ENCODE measurements at regions not wholly inside any gene's neighbourhood (a gene's known extent, or its start where the extent isn't known, plus 50 kb on each side); places are given as distances from the start of the nearest gene placed in this dataset.
"Not testable (repeated sequence)": the region's sequence is repeated elsewhere in the genome, so short reads cannot be mapped to it uniquely, and the experiment has no call there.

- Histone ChIP-seq H3K9ac (ENCODE audit: low read length) (no peak overlapping the region), H3K36me3 (ENCODE audit: insufficient read depth, low read length) (no peaks in the 10 kb centered on the region), H2AFZ (ENCODE audit: low read depth, low read length) (no peak overlapping the region), H3K27ac (ENCODE audit: low read length) (no peak overlapping the region), H3K4me3 (ENCODE audit: low read length) (no peak overlapping the region), H3K79me2 (replicated peaks; ENCODE audit: insufficient read depth, low read length) (no peaks in the 10 kb centered on the region), H4K20me1 (ENCODE audit: insufficient read depth) (no peaks in the 10 kb centered on the region), H3K27me3 (ENCODE audit: insufficient read depth, low read depth, low read length) (no peaks in the 10 kb centered on the region), H3K9me2 (ENCODE audit: insufficient read depth, low read length) (no peaks in the 10 kb centered on the region), H3K4me2 (ENCODE audit: low read length) (no peak overlapping the region), H3F3A (ENCODE audit: insufficient read depth, low read length, poor library complexity, severe bottlenecking) (no peaks in the 10 kb centered on the region), H3K9me3 (ENCODE audit: low read length) (no peaks in the 10 kb centered on the region)
- no peak for TF ChIP-seq RAD21 (conservative IDR thresholded peaks at IDR 0.05)
- TF ChIP-seq SMC3 (conservative IDR thresholded peaks at IDR 0.05; ENCODE audit: poor library complexity), result no peak
- no peak for TF ChIP-seq POLR2AphosphoS5 (IDR thresholded peaks at IDR 0.05)
- no peak for TF ChIP-seq EP300 (conservative IDR thresholded peaks at IDR 0.05; ENCODE audit: poor library complexity, severe bottlenecking)
- TF ChIP-seq TAF1 (IDR thresholded peaks at IDR 0.05; ENCODE audit: low read depth), result no peak
Observed at GRCh38 chr6:16991981-16992629, 109.7 kb upstream of the STMND1 start.

DNA sequence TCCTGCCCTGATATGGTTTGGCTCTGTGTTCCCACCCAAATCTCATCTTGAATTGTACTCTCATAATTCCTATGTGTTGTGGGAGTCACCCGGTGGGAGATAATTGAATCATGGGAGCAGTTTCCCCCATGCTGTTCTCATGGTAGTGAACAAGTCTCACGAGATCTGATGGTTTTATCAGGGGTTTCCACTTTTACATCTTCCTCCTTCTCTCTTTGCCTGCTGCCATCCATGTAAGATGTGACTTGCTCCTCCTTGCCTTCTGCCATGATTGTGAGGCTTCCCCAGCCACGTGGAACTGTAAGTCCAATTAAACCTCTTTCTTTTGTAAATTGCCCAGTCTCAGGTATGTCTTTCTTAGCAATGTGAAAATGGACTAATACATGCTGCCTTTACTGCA is 111.9 kb upstream of the STMND1 start:
- H3K4me3 ChIP-seq (ENCODE audit: low read length); H3F3A ChIP-seq (ENCODE audit: insufficient read depth, low read length, poor library complexity, severe bottlenecking); H3K36me3 ChIP-seq (ENCODE audit: insufficient read depth, low read length); H4K20me1 ChIP-seq (ENCODE audit: insufficient read depth); H3K9me3 ChIP-seq (ENCODE audit: low read length); H3K4me2 ChIP-seq (ENCODE audit: low read length); H2AFZ ChIP-seq (ENCODE audit: low read depth, low read length); H3K27ac ChIP-seq (ENCODE audit: low read length); H3K79me2 ChIP-seq (replicated peaks; ENCODE audit: insufficient read depth, low read length); H3K9me2 ChIP-seq (ENCODE audit: insufficient read depth, low read length); H3K27me3 ChIP-seq (ENCODE audit: insufficient read depth, low read depth, low read length); H3K9ac ChIP-seq (ENCODE audit: low read length): not testable (repeated sequence)

GRCh38 chr6:16989382-16989781 is 112.5 kb upstream of the STMND1 start:
- Histone ChIP-seq H3K79me2 (replicated peaks; ENCODE audit: insufficient read depth, low read length) (no peaks in the 10 kb centered on the region), H3K36me3 (ENCODE audit: insufficient read depth, low read length) (no peaks in the 10 kb centered on the region), H3K27me3 (ENCODE audit: insufficient read depth, low read depth, low read length) (no peaks in the 10 kb centered on the region), H2AFZ (ENCODE audit: low read depth, low read length) (no peak overlapping the region), H3F3A (ENCODE audit: insufficient read depth, low read length, poor library complexity, severe bottlenecking) (peaks cover 2% of the 10 kb centered on the region), H3K9me2 (ENCODE audit: insufficient read depth, low read length) (no peaks in the 10 kb centered on the region), H3K9me3 (ENCODE audit: low read length) (no peaks in the 10 kb centered on the region), H3K4me3 (ENCODE audit: low read length) (no peak overlapping the region), H4K20me1 (ENCODE audit: insufficient read depth) (no peaks in the 10 kb centered on the region), H3K27ac (ENCODE audit: low read length) (no peak overlapping the region), H3K4me2 (ENCODE audit: low read length) (no peak overlapping the region), H3K9ac (ENCODE audit: low read length) (no peak overlapping the region)
- TF ChIP-seq, protein P1, sequence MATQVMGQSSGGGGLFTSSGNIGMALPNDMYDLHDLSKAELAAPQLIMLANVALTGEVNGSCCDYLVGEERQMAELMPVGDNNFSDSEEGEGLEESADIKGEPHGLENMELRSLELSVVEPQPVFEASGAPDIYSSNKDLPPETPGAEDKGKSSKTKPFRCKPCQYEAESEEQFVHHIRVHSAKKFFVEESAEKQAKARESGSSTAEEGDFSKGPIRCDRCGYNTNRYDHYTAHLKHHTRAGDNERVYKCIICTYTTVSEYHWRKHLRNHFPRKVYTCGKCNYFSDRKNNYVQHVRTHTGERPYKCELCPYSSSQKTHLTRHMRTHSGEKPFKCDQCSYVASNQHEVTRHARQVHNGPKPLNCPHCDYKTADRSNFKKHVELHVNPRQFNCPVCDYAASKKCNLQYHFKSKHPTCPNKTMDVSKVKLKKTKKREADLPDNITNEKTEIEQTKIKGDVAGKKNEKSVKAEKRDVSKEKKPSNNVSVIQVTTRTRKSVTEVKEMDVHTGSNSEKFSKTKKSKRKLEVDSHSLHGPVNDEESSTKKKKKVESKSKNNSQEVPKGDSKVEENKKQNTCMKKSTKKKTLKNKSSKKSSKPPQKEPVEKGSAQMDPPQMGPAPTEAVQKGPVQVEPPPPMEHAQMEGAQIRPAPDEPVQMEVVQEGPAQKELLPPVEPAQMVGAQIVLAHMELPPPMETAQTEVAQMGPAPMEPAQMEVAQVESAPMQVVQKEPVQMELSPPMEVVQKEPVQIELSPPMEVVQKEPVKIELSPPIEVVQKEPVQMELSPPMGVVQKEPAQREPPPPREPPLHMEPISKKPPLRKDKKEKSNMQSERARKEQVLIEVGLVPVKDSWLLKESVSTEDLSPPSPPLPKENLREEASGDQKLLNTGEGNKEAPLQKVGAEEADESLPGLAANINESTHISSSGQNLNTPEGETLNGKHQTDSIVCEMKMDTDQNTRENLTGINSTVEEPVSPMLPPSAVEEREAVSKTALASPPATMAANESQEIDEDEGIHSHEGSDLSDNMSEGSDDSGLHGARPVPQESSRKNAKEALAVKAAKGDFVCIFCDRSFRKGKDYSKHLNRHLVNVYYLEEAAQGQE (IDR thresholded peaks at IDR 0.05; ENCODE audit: borderline replicate concordance), result no peak
- TF ChIP-seq MXI1 (conservative IDR thresholded peaks at IDR 0.05; ENCODE audit: poor library complexity, severe bottlenecking) (no peak), POLR2AphosphoS5 (IDR thresholded peaks at IDR 0.05) (no peak), SMC3 (conservative IDR thresholded peaks at IDR 0.05; ENCODE audit: poor library complexity) (no peak), EP300 (conservative IDR thresholded peaks at IDR 0.05; ENCODE audit: poor library complexity, severe bottlenecking) (no peak), TAF1 (IDR thresholded peaks at IDR 0.05; ENCODE audit: low read depth) (no peak), RAD21 (conservative IDR thresholded peaks at IDR 0.05) (no peak)
- TF ChIP-seq, protein P2, sequence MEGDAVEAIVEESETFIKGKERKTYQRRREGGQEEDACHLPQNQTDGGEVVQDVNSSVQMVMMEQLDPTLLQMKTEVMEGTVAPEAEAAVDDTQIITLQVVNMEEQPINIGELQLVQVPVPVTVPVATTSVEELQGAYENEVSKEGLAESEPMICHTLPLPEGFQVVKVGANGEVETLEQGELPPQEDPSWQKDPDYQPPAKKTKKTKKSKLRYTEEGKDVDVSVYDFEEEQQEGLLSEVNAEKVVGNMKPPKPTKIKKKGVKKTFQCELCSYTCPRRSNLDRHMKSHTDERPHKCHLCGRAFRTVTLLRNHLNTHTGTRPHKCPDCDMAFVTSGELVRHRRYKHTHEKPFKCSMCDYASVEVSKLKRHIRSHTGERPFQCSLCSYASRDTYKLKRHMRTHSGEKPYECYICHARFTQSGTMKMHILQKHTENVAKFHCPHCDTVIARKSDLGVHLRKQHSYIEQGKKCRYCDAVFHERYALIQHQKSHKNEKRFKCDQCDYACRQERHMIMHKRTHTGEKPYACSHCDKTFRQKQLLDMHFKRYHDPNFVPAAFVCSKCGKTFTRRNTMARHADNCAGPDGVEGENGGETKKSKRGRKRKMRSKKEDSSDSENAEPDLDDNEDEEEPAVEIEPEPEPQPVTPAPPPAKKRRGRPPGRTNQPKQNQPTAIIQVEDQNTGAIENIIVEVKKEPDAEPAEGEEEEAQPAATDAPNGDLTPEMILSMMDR (IDR thresholded peaks at IDR 0.05; ENCODE audit: poor library complexity, severe bottlenecking), result no peak
